ENCODE measurements at regions not wholly inside any gene's neighbourhood (a gene's known extent, or its start where the extent isn't known, plus 50 kb on each side); places are given as distances from the start of the nearest gene placed in this dataset.

- TF ChIP-seq CTCF (IDR thresholded peaks at IDR 0.05 in 8 of 11, conservative IDR thresholded peaks at IDR 0.05 in 3 of 11): no peak
- TF ChIP-seq POLR2AphosphoS5 (IDR thresholded peaks at IDR 0.05): no peak
Observed at GRCh38 chr1:57889676-57890320, 465.9 kb upstream of the DAB1 start.

All from spleen (tissue), 7 donors.